ENCODE measurements at regions not wholly inside any gene's neighbourhood (a gene's known extent, or its start where the extent isn't known, plus 50 kb on each side); places are given as distances from the start of the nearest gene placed in this dataset.

- DNase-seq (ENCODE audit: low read depth), result peak; percentile 11
Measured at GRCh38 chr4:52234561-52235440, 183.7 kb downstream of the SPATA18 start.

DNA sequence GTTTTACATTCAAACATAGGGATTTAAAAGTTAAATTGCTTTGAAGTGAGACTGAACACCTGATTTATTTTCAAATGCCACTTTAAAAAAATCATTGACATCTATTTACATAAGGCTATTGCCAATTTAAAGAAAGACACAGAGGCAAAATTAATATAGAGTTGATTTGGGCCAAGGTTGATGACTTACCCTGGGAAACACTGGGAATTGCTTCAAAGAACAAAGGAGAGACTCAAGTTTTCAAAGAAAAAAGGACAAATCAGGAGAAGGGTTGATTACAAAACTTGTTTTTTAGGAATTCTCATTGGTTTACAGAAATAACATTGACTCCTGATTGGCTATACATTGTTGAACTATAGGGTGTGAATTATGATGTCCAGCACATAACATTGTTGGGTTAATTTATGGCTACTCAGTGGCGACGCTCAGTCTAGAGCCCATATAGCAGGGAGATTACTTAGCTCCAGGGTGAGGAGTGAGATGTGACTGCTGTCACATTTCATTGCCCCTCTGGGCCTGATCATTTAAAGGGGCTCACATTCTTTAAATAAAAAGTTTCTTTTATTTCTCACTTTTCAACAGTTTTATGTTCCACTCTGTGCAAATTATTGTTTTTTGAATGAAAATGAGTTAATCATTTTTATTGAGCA is 184.6 kb downstream of the SPATA18 start:
- no peak for DNase-seq (ENCODE audit: low read depth)

DNA sequence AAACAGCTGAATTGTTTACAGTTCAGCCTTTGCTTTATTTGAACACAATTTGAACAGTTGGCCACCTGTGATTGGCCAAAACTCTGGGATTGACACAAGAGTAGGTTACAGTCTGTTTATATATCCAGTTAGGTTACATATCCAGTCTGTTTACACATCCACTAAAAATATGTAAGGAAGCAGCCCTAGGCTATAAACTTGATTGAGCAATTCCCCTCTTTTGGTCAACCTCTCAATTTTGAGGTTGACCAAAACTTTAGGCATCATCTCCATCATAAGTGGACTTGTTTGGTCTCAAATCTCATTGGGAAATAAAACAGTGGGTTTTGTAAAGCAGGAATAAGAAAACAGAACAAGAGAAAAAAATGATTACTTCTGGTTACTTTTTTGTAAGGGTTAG is 190.8 kb downstream of the SPATA18 start:
- DNase-seq (ENCODE audit: low read depth), result no peak

GRCh38 chr4:52243367-52243766 is 192.3 kb downstream of the SPATA18 start:
- no peak for DNase-seq (ENCODE audit: low read depth)

DNA sequence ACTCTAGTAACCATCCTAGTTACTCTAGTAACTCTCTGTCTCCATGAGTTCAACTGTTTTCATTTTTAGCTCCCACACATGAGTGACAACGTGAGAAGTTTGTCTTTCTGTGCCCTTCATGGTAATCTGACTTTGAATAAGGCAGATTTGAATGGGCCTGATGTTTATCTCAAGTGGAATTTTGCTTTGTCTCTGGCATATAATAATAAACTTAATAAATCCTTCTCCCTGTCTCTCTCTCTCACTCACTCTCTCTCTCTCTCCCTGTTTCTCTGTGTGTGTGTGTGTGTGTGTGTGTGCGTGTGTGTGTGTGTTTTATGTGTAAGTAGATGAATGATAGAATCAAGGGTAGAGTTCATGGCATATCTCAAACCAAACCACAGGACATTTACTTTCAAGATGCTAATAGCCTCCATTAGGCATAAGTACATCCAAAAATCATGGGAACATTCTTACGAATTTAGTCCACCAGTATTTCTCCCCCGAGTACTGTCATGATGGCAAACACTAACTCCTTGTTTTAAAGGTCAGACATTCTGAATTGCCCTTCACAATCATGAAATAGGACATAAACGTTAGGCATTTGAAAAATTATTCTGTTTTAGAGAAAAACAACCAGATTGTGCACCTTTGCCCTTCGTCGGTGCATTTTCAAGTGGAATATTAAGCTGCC is 193.1 kb downstream of the SPATA18 start:
- DNase-seq (ENCODE audit: low read depth), result no peak

- DNase-seq (ENCODE audit: low read depth), result no peak
Measured at GRCh38 chr4:52244848-52245247, 193.7 kb downstream of the SPATA18 start.

DNA sequence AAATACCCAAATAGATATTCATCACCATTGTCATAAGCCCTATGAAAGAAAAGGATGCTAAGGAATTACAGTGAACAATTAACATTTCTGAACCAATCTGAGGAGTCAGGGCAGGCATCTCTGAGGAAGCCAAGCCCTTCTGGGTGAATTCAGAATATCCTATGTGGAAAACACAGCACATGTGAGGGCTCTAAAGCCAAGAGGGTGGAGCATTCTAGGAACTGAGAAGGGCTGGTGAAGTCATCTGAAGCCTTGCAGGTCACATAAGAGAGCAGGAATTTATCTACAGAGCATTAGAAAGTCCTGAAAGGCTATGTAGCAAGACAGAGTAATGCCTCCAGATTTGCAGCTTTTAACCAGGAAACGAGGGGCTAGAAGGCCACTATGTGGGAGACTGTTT is 195.7 kb downstream of the SPATA18 start:
- no peak for DNase-seq (ENCODE audit: low read depth)

GRCh38 chr4:52247941-52248340 is 196.8 kb downstream of the SPATA18 start:
- DNase-seq (ENCODE audit: low read depth), result no peak

DNA sequence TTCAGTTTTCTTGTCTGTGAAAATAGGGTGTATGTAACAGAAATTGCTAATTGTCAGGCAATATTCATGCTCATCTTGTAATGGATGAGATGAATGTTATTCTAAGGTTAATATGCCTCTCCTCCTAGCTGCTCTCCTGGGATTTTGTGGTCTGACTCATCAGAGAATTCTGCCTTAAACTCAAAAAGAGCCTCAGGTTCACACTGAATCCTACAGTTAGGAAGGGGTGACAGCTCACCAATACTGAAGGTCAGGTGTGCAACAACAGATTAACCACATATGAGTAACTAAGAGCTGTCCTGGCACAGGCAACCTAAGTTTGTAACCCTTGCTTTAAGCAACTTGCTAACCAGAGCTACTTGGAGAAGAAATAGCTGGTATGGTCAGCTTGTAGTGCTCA is 197.7 kb downstream of the SPATA18 start:
- no peak for DNase-seq (ENCODE audit: low read depth)

DNA sequence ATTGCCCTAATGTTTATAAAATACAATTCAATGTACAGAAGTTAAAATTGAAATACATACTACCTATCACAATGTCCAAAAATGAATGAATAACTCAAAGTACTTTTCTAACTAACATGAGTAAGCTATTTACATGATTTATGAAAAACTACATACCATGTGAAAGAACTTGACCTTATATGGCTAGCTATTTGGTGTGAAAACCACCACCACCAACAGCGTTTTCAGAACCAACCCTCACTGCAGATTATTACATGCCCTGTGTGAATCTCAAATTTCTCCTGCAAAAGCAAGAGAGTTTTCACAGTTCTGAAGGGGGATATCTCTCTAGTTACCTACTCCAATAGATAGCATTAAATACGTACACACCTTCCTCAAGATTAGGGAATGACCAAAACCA is 198.5 kb downstream of the SPATA18 start:
- no peak for DNase-seq (ENCODE audit: low read depth)

DNA sequence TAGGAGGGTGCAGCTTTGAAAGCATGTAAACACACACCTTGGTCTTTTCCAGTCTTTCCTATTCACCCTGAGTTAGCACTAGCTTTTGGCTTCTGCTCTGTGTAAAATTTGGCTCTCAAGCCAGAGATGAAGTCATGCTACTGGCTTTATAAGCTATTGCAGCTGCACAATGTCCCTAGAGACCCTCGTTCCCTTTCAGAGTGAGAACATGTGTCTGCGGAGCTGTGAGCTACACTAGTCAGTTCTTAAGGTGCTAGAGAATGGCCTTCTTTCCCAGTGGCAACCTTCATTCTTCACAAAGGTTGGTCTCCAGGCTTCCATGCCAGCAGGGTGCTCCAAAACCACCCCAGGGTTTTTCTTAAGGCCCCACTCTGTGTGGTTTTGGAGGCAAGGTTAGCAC is 199.1 kb downstream of the SPATA18 start:
- no peak for DNase-seq (ENCODE audit: low read depth)

DNA sequence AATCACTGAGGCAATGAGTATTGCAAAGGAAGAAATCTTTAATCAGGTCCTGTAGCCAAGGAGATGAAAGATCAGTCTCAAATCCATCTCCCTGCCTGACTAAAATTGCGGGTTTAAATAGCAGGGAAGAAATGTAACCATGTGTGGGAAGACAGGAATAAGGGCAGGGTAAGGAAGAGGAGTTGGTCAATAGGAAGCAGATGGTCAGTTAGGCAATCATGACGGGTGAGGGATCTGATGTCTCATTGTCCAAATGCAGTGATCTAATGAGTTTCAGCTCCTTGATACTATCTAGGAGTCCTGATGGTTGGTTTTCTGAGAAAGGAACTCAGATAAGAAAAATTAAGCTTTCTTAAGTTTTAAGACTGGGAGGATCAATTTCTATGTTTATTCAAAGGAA is 200.8 kb downstream of the SPATA18 start:
- DNase-seq (ENCODE audit: low read depth), result no peak

DNA sequence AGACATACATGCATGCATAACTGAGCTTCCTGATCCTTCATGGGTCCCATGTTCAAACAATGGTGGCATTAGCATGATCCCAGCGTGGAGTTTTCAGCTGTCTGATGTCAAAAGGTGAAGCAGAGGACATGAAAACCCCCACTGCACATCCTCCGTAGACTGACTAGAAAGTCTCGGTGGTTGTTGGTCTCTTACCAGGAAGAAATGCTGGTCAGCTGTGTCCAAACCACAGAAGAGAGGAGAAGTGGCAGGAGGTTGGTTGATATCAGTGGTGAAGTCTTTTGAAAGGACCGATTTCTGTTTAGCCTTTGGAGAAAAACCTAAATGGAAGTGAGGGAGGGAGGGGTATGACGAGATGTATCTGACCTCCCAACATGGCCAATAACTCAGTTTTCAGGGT is 201.9 kb downstream of the SPATA18 start:
- DNase-seq (ENCODE audit: low read depth), result no peak

- DNase-seq (ENCODE audit: low read depth), result no peak
Measured at GRCh38 chr4:52256522-52256921, 205.4 kb downstream of the SPATA18 start.

DNA sequence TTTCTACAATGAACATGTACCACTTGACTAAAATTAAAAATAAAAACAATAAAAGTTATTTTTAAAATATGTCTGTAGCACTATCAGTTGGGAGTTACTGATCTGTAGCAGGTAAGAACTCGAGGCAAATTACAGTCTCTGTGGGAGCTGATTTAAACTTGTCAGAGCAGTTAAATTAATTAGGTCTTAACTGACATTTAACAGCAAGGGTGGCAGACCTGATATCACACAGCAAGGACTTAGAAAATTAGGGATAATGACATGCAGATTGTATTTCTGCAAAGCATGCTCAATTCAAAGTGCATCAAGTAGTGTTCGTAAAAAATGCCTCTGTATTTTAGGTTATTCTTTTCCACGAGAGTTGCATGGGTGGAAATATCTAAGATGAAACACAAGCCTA is 208.9 kb downstream of the SPATA18 start:
- DNase-seq (ENCODE audit: low read depth), result no peak

DNA sequence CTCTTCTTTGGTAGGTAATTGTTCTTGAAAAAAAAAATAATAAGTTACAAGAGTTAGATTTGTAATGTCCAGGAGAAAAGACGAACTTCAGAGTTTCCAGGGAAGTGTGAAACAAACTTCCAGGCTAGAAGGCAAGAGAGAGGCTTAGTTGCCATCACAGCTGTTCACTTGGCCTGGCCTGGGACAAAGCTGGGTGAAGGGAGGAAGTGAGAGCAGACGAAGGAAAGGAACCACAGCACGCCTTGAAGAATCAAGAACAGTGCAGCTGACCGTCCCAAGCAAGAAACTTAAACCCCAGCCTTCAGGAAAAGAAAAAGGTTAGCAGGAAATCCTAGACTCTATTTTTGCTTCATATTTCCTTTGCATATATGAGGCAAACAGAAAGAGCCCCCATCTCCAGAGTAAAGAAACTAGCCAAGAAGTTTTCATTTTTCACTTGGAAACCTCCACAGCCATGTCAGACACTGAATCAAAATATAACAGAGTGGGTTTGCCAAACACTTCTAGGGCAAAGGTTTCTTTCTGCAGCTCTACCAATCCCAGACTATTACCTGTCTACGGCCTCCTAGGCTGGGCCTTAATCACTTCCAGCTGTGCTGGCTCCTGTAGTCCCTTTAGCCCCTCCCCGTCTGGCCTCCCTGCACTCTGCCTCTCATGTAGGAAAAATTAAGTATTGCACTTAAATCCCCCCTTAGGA is 209.6 kb downstream of the SPATA18 start:
- no peak for DNase-seq (ENCODE audit: low read depth)

GRCh38 chr4:52263607-52264006 is 212.5 kb downstream of the SPATA18 start:
- DNase-seq (ENCODE audit: low read depth), result no peak

DNA sequence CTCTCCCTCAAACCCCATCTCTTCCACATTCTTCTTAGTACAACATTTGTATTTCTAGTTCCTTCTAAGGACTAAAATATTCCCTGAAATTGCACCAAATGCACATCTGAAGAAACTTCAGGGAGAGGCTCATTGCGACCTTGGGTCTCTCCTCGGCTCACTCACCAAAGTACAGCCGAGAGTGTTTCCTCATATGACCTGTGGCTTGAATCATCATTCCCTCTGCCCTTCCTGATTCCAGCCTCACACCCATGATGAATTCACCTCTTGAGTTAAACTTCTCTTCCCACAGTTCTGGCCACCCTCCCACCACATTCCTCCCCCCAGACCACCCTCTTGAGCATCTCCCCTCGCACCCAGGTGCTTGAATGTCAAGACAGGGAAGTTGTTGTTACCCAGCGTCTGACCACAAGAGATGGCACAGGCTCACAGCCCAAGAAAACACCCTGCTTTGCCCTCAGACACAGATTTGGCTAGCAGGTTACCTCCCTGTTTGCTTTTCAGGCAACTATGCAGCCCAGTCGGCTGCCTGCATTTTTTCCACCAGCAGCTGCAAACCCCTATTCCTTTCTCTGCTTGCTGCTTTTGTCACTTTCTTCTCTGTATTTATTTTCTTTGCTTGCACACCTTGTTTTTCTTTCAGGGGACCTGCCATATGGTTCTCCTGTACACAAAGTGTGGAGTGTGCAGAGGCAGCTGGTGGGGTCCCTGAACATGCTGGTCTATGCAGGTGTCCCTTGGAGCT is 214.8 kb downstream of the SPATA18 start:
- no peak for DNase-seq (ENCODE audit: low read depth)

GRCh38 chr4:52266537-52267137 is 215.5 kb downstream of the SPATA18 start:
- DNase-seq (ENCODE audit: low read depth), result no peak

DNA sequence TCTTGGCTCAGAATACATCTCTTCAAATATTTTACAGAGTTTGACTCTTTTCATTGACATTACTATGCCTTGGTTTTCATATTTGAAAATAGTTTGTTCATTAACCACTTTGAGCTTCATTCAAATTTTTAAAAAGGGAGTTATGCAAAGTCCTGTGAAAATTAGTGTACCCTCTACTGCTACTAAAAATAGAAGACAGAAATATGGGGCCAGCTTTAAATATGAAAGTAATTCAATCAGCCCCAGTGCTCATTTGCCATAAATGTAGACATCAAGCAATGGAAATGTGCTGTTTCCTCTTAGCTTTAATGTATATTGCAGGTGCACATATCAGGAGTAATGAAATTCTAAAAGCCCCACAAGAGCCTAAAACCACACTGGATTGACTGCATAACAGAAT is 218.7 kb downstream of the SPATA18 start:
- DNase-seq (ENCODE audit: low read depth), result no peak

GRCh38 chr4:52273885-52274284 is 222.8 kb downstream of the SPATA18 start:
- DNase-seq (ENCODE audit: low read depth), result no peak

All from non-pigmented ciliary epithelial cell (primary cell).